ENCODE measurements at regions not wholly inside any gene's neighbourhood (a gene's known extent, or its start where the extent isn't known, plus 50 kb on each side); places are given as distances from the start of the nearest gene placed in this dataset.

GRCh38 chr1:193701759-193702158 is 515.3 kb upstream of the B3GALT2 start:
- TF ChIP-seq MAZ (IDR thresholded peaks at IDR 0.05; ENCODE audit: borderline replicate concordance, low read depth, low read length) (no peak), CHD2 (IDR thresholded peaks at IDR 0.05; ENCODE audit: low read length, partially characterized antibody) (no peak), HES2 (IDR thresholded peaks at IDR 0.05) (no peak), CHD4 (IDR thresholded peaks at IDR 0.05; ENCODE audit: borderline replicate concordance) (no peak), MAX (IDR thresholded peaks at IDR 0.05) (no peak), CTCF (IDR thresholded peaks at IDR 0.05) (no peak), HOXA7 (CRISPR knock-in tag; IDR thresholded peaks at IDR 0.05) (no peak), MYC (IDR thresholded peaks at IDR 0.05; ENCODE audit: borderline replicate concordance, low read length) (no peak), CEBPB (IDR thresholded peaks at IDR 0.05) (no peak), POLR2A (IDR thresholded peaks at IDR 0.05; ENCODE audit: low read length) (no peak), NR3C1 (IDR thresholded peaks at IDR 0.05) (no peak), RNF2 (IDR thresholded peaks at IDR 0.05; ENCODE audit: borderline replicate concordance, low read depth) (no peak), REST (IDR thresholded peaks at IDR 0.05) (no peak)

All from A549 (cell line).